ENCODE measurements at regions not wholly inside any gene's neighbourhood (a gene's known extent, or its start where the extent isn't known, plus 50 kb on each side); places are given as distances from the start of the nearest gene placed in this dataset.

DNA sequence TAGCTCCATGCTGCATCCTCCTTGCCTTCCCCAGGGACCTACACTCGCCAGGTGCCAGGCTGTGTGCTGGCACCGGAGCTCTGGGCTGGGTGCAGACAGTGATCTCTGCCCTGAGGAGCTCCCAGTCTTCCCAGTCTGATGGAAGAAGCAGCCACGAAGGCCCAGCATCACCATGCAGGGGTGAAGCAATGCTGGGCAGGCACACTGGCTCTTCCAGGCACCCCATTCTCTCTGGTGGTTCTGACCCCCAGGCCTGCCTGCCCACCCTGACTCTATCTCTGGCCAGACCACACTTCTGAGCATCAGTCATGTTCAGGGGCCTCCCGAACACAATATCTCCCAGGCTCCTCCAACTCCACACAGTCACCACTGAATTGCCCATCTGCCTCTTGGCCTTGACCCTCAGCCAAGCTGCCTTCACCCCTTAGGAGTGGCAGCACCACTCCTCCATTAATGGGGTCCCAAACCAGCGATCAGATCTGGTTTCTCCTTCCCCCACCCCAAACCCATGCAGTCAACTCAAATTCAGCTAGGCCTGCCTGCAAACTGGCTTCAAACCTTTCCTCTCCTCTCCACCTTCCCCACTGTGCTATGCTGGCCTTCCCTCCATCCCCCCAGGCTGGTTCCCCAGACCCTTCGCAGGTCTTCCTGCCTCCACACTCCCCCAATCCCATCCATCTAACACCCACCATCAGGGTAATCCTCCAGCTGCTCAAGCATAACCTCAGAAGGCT is 102.7 kb upstream of the MVB12B start:
- intact Hi-C loops (cut with micrococcal nuclease): loop anchor here (10.0 kb wide), 1 partner anchor 479 kb away; the partner anchor contains the start of gene PBX3
- no peaks in the 10 kb centered on the region for H3K9me3 ChIP-seq (ENCODE audit: control insufficient read depth in 1 of 2, insufficient read depth in 1 of 2, low read depth in 1 of 2, low read length in 2 of 2)
- H3K4me1 ChIP-seq (ENCODE audit: control insufficient read depth in 1 of 2, insufficient read depth in 2 of 2, low read length in 2 of 2): no peaks in the 10 kb centered on the region
- H3K27ac ChIP-seq (ENCODE audit: low read depth, low read length): no peak overlapping the region
- no TSS peak for BruUV-seq (replicated peaks)
- H3K36me3 ChIP-seq (ENCODE audit: control insufficient read depth in 1 of 2, insufficient read depth in 2 of 2, low read length in 2 of 2): no peaks in the 10 kb centered on the region
- H3K9ac ChIP-seq (ENCODE audit: low read length): no peak overlapping the region
- H3K9me2 ChIP-seq (ENCODE audit: insufficient read depth): no peaks in the 10 kb centered on the region
- no peak overlapping the region for H2AFZ ChIP-seq (ENCODE audit: low read depth, low read length, poor library complexity, severe bottlenecking)
- ChIA-PET RAD21 (ENCODE audit: low non-redundant PET in 1 of 2, low total read pairs in 2 of 2, uncharacterized antibody in 2 of 2, unreplicated experiment in 2 of 2) (no interaction called here), POLR2A (no interaction called here), CTCF (no interaction called here)
- H3K79me2 ChIP-seq (ENCODE audit: insufficient read depth, low read length): no peaks in the 10 kb centered on the region
- H4K20me1 ChIP-seq (ENCODE audit: insufficient read depth): no peaks in the 10 kb centered on the region
- ATAC-seq (no peak), DNase-seq (ENCODE audit: low read depth, low spot score) (no peak)
- no peak for TF ChIP-seq POLR2AphosphoS5 (IDR thresholded peaks at IDR 0.05; ENCODE audit: low read depth, low read length)
- no peak overlapping the region for H3K4me2 ChIP-seq (ENCODE audit: low read length)
- H3K27me3 ChIP-seq (ENCODE audit: insufficient read depth, low read length): 0 out of 2 replicates have a peak, but pooled peaks cover 3% of the 10 kb centered on the region
- H3K4me3 ChIP-seq (replicated peaks in 1 of 2; ENCODE audit: low read depth in 1 of 2, low read length in 2 of 2): no peak overlapping the region

DNA sequence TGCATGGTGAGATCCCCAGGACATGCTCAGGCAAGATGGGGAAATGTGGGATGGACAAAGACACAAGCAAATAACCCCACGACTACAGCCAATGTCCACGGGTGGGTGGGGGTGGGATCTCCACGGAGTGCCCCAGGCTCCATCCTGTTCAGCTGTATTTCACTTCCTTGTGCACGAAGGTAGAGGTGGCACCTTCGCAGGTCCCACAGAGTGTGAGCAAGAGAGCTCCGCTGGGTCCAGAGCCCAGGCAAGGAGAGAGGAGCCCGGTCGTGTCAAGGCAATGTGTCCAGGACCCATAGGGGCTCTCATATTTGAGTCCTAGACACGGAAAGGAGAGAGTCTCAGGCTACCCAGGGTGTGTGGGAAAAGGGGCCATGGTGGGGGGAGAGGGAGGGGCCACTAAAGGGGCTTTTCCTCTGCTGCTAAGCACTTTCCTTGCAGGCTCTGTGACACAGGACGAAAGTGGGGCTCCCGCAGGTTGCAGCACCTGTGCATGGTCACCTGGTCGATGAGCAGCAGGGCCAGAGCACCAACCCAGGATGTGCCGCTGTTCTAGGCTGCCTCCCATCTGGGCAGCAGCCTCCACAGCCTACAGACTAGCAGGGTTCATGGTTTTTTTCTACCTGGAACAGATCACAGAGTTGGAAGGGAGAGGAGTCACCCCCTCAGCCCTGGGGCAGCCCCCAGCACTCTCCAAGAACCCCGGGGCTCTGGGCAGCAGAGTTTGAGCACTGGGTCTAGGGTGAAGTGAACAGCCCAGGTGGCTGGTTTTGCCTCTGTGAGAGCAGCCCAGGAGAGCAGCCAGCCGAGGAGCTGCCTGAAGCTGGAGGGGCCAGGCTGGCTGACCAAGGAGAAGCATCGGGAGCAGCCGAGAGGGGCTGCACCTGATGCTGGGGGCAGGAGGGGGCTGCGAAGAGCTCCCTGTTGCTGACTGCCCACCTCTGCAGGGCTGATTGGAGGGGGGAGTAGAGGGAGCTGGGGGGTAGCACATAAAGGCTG is 100.7 kb upstream of the MVB12B start:
- no TSS peak for BruUV-seq (replicated peaks)
- no peak for ATAC-seq

More for the DNA sequence above, 100.7 kb upstream of the MVB12B start:
- ChIA-PET POLR2A (no interaction called here), RAD21 (ENCODE audit: low non-redundant PET in 1 of 2, low total read pairs in 2 of 2, uncharacterized antibody in 2 of 2, unreplicated experiment in 2 of 2) (no interaction called here), CTCF (no interaction called here)
- Histone ChIP-seq H3K27me3 (ENCODE audit: insufficient read depth, low read length) (0 out of 2 replicates have a peak, but pooled peaks cover 3% of the 10 kb centered on the region), H3K79me2 (ENCODE audit: insufficient read depth, low read length) (no peaks in the 10 kb centered on the region), H3K9ac (ENCODE audit: low read length) (no peak overlapping the region), H3K4me3 (replicated peaks in 1 of 2; ENCODE audit: low read depth in 1 of 2, low read length in 2 of 2) (no peak overlapping the region), H3K4me2 (ENCODE audit: low read length) (no peak overlapping the region), H2AFZ (ENCODE audit: low read depth, low read length, poor library complexity, severe bottlenecking) (no peak overlapping the region), H3K9me2 (ENCODE audit: insufficient read depth) (no peaks in the 10 kb centered on the region), H3K27ac (ENCODE audit: low read depth, low read length) (no peak overlapping the region), H3K36me3 (ENCODE audit: control insufficient read depth in 1 of 2, insufficient read depth in 2 of 2, low read length in 2 of 2) (no peaks in the 10 kb centered on the region), H4K20me1 (ENCODE audit: insufficient read depth) (no peaks in the 10 kb centered on the region), H3K4me1 (ENCODE audit: control insufficient read depth in 1 of 2, insufficient read depth in 2 of 2, low read length in 2 of 2) (no peaks in the 10 kb centered on the region), H3K9me3 (ENCODE audit: control insufficient read depth in 1 of 2, insufficient read depth in 1 of 2, low read depth in 1 of 2, low read length in 2 of 2) (no peaks in the 10 kb centered on the region)
- TF ChIP-seq CTCF (IDR thresholded peaks at IDR 0.05 in 2 of 3, conservative IDR thresholded peaks at IDR 0.05 in 1 of 3; ENCODE audit: borderline replicate concordance in 1 of 3, insufficient read depth in 1 of 3, low read depth in 2 of 3, low read length in 2 of 3) (no peak), POLR2AphosphoS5 (IDR thresholded peaks at IDR 0.05; ENCODE audit: low read depth, low read length) (no peak), CEBPB (IDR thresholded peaks at IDR 0.05; ENCODE audit: low read depth) (no peak), SRF (IDR thresholded peaks at IDR 0.05; ENCODE audit: low read depth) (no peak)
- TF ChIP-seq, protein P1, sequence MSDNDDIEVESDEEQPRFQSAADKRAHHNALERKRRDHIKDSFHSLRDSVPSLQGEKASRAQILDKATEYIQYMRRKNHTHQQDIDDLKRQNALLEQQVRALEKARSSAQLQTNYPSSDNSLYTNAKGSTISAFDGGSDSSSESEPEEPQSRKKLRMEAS (IDR thresholded peaks at IDR 0.05): no peak
- intact Hi-C loops (cut with micrococcal nuclease): loop anchor here (5.0 to 10.0 kb wide), 2 partner anchors 481 to 799 kb away; partner anchors contain the start of gene PBX3
- no peak for DNase-seq (ENCODE audit: low read depth, low spot score)

All from HCT116 (cell line).